ENCODE measurements at regions not wholly inside any gene's neighbourhood (a gene's known extent, or its start where the extent isn't known, plus 50 kb on each side); places are given as distances from the start of the nearest gene placed in this dataset.
"Not testable (repeated sequence)": the region's sequence is repeated elsewhere in the genome, so short reads cannot be mapped to it uniquely, and the experiment has no call there.

GRCh38 chr7:91397612-91398011 is 133.4 kb downstream of the FZD1 start:
- TF ChIP-seq CTCF (IDR thresholded peaks at IDR 0.05) = no peak
- no peaks in the 10 kb centered on the region for H3K27me3 Mint-ChIP-seq
- CTCF ChIA-PET = no interaction called here
- H3K4me3 Mint-ChIP-seq = no peak overlapping the region
- ATAC-seq (ENCODE audit: poor library complexity) (no peak), DNase-seq (no peak)
- H3K27ac Mint-ChIP-seq = no peak overlapping the region
- Histone ChIP-seq H3K4me3 (ENCODE audit: low read length) (no peak overlapping the region), H3K36me3 (ENCODE audit: insufficient read depth, low read length) (no peaks in the 10 kb centered on the region), H3K27me3 (ENCODE audit: control insufficient read depth in 1 of 2, insufficient read depth in 2 of 2, low read length in 2 of 2) (no peaks in the 10 kb centered on the region), H3K27ac (ENCODE audit: low read depth in 1 of 2, low read length in 2 of 2) (no peak overlapping the region), H3K9me3 (ENCODE audit: control insufficient read depth in 1 of 2, insufficient read depth in 1 of 2, low read length in 2 of 2) (peaks cover 0 to 5% of the 10 kb centered on the region in 2 experiments), H3K4me1 (ENCODE audit: insufficient read depth, low read length) (no peaks in the 10 kb centered on the region)
- intact Hi-C loops (cut with DNase I, micrococcal nuclease) = no loop called here
- no peaks in the 10 kb centered on the region for H3K36me3 Mint-ChIP-seq (ENCODE audit: low read depth)
- POLR2A ChIA-PET = no interaction called here
- peaks cover 7% of the 10 kb centered on the region for H3K9me3 Mint-ChIP-seq
- H3K4me1 Mint-ChIP-seq (ENCODE audit: low read depth) = no peaks in the 10 kb centered on the region

DNA sequence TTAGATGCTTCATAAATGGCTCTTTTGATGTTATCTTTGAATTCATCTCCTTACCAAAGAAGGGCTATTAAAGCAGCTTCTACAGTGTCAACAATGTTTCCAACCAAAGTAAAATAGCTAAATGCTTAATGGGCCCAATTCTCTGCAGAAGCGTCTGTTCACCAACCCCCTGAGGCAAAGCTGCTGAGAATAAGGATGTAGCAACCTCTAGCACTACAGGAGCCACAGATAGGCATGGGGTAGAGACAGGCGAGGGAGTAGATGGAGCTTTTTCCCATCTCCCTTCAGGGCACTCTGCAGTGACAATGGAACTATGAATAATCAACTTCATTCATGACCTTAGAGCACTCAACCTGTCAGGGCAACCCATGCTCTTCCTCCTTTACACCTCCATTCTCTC is 134.1 kb downstream of the FZD1 start:
- intact Hi-C loops (cut with DNase I, micrococcal nuclease) = no loop called here
- no peak overlapping the region for H3K4me3 ChIP-seq (ENCODE audit: low read length)
- peaks cover 0 to 5% of the 10 kb centered on the region in 2 experiments for H3K9me3 ChIP-seq (ENCODE audit: control insufficient read depth in 1 of 2, insufficient read depth in 1 of 2, low read length in 2 of 2)
- ChIA-PET CTCF (no interaction called here), POLR2A (no interaction called here)
- ATAC-seq (ENCODE audit: poor library complexity) (no peak), DNase-seq (no peak)
- H3K36me3 ChIP-seq (ENCODE audit: insufficient read depth, low read length) = no peaks in the 10 kb centered on the region
- Mint-ChIP-seq H3K36me3 (ENCODE audit: low read depth) (no peaks in the 10 kb centered on the region), H3K4me1 (ENCODE audit: low read depth) (no peaks in the 10 kb centered on the region), H3K4me3 (no peak overlapping the region), H3K9me3 (peaks cover 7% of the 10 kb centered on the region), H3K27ac (no peak overlapping the region), H3K27me3 (no peaks in the 10 kb centered on the region)
- no peaks in the 10 kb centered on the region for H3K4me1 ChIP-seq (ENCODE audit: insufficient read depth, low read length)
- no peak overlapping the region for H3K27ac ChIP-seq (ENCODE audit: low read depth in 1 of 2, low read length in 2 of 2)
- no peak for TF ChIP-seq CTCF (IDR thresholded peaks at IDR 0.05)
- H3K27me3 ChIP-seq (ENCODE audit: control insufficient read depth in 1 of 2, insufficient read depth in 2 of 2, low read length in 2 of 2) = no peaks in the 10 kb centered on the region

- DNase-seq (no peak), ATAC-seq (ENCODE audit: poor library complexity) (no peak)
- no peak overlapping the region for H3K4me3 Mint-ChIP-seq
- H3K4me3 ChIP-seq (ENCODE audit: low read length) = no peak overlapping the region
- H3K27ac Mint-ChIP-seq = no peak overlapping the region
- no peaks in the 10 kb centered on the region for H3K36me3 Mint-ChIP-seq (ENCODE audit: low read depth)
- no peak overlapping the region for H3K27ac ChIP-seq (ENCODE audit: low read depth in 1 of 2, low read length in 2 of 2)
- H3K4me1 Mint-ChIP-seq (ENCODE audit: low read depth) = no peaks in the 10 kb centered on the region
- H3K4me1 ChIP-seq (ENCODE audit: insufficient read depth, low read length) = no peaks in the 10 kb centered on the region
- no peaks in the 10 kb centered on the region for H3K36me3 ChIP-seq (ENCODE audit: insufficient read depth, low read length)
- H3K9me3 Mint-ChIP-seq = peaks cover 4% of the 10 kb centered on the region
- no peaks in the 10 kb centered on the region for H3K27me3 ChIP-seq (ENCODE audit: control insufficient read depth in 1 of 2, insufficient read depth in 2 of 2, low read length in 2 of 2)
- H3K27me3 Mint-ChIP-seq = no peaks in the 10 kb centered on the region
- ChIA-PET CTCF (no interaction called here), POLR2A (no interaction called here)
- intact Hi-C loops (cut with DNase I, micrococcal nuclease) = no loop called here
- no peaks in the 10 kb centered on the region for H3K9me3 ChIP-seq (ENCODE audit: control insufficient read depth in 1 of 2, insufficient read depth in 1 of 2, low read length in 2 of 2)
- TF ChIP-seq CTCF (IDR thresholded peaks at IDR 0.05) = no peak
Measured at GRCh38 chr7:91405092-91405788, 141.0 kb downstream of the FZD1 start.

GRCh38 chr7:91405873-91406272 is 141.6 kb downstream of the FZD1 start:
- H3K4me3 Mint-ChIP-seq; ATAC-seq (ENCODE audit: poor library complexity); H3K27me3 Mint-ChIP-seq; H3K4me3 ChIP-seq (ENCODE audit: low read length); H3K9me3 ChIP-seq (ENCODE audit: control insufficient read depth in 1 of 2, insufficient read depth in 1 of 2, low read length in 2 of 2); H3K27ac Mint-ChIP-seq; H3K36me3 Mint-ChIP-seq (ENCODE audit: low read depth); H3K27me3 ChIP-seq (ENCODE audit: control insufficient read depth in 1 of 2, insufficient read depth in 2 of 2, low read length in 2 of 2); H3K9me3 Mint-ChIP-seq; POLR2A ChIA-PET; H3K36me3 ChIP-seq (ENCODE audit: insufficient read depth, low read length); H3K4me1 Mint-ChIP-seq (ENCODE audit: low read depth); CTCF ChIA-PET; H3K4me1 ChIP-seq (ENCODE audit: insufficient read depth, low read length); DNase-seq; intact Hi-C loops (cut with DNase I, micrococcal nuclease); H3K27ac ChIP-seq (ENCODE audit: low read depth in 1 of 2, low read length in 2 of 2): not testable (repeated sequence)

Data from CD4-positive, alpha-beta T cell (primary cell).